ENCODE measurements at regions not wholly inside any gene's neighbourhood (a gene's known extent, or its start where the extent isn't known, plus 50 kb on each side); places are given as distances from the start of the nearest gene placed in this dataset.

- TF ChIP-seq TEAD4 (IDR thresholded peaks at IDR 0.05; ENCODE audit: borderline replicate concordance, insufficient read depth) (no peak), TAF1 (IDR thresholded peaks at IDR 0.05; ENCODE audit: borderline replicate concordance, low read depth, low read length) (no peak), GABPA (IDR thresholded peaks at IDR 0.05; ENCODE audit: low read depth) (no peak), REST (IDR thresholded peaks at IDR 0.05; ENCODE audit: low read depth, low read length) (no peak), ELF1 (IDR thresholded peaks at IDR 0.05) (no peak), JUND (IDR thresholded peaks at IDR 0.05) (no peak), RXRA (IDR thresholded peaks at IDR 0.05; ENCODE audit: borderline replicate concordance, low read depth) (no peak), SMC3 (IDR thresholded peaks at IDR 0.05; ENCODE audit: low read depth, low read length) (no peak)
- TF ChIP-seq, protein P1, sequence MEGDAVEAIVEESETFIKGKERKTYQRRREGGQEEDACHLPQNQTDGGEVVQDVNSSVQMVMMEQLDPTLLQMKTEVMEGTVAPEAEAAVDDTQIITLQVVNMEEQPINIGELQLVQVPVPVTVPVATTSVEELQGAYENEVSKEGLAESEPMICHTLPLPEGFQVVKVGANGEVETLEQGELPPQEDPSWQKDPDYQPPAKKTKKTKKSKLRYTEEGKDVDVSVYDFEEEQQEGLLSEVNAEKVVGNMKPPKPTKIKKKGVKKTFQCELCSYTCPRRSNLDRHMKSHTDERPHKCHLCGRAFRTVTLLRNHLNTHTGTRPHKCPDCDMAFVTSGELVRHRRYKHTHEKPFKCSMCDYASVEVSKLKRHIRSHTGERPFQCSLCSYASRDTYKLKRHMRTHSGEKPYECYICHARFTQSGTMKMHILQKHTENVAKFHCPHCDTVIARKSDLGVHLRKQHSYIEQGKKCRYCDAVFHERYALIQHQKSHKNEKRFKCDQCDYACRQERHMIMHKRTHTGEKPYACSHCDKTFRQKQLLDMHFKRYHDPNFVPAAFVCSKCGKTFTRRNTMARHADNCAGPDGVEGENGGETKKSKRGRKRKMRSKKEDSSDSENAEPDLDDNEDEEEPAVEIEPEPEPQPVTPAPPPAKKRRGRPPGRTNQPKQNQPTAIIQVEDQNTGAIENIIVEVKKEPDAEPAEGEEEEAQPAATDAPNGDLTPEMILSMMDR (IDR thresholded peaks at IDR 0.05), result no peak
Observed at GRCh38 chr11:11742486-11742885, 99.3 kb upstream of the USP47 start.

All from SK-N-SH (cell line).